GM23248 (cell line): ENCODE measurements at regions not wholly inside any gene's neighbourhood (a gene's known extent, or its start where the extent isn't known, plus 50 kb on each side); places are given as distances from the start of the nearest gene placed in this dataset.

Source experiments
- EZH2 ChIP-seq: fragments of 200-600 bp; sonication (generic); IDR thresholded peaks from 2 replicates; pipeline ENCODE4 v1.6.1; 2018; ENCODE audit warnings: antibody characterized with exemption, mild to moderate bottlenecking; ENCODE audit not compliant: insufficient read depth, poor library complexity, severe bottlenecking
- EZH2phosphoT487 ChIP-seq: fragments of 200-600 bp; sonication (generic); IDR thresholded peaks from 2 replicates; pipeline ENCODE4 v1.6.1; 2018; ENCODE audit warnings: antibody characterized with exemption, moderate library complexity, mild to moderate bottlenecking, low read depth; ENCODE audit not compliant: insufficient read depth

- TF ChIP-seq EZH2phosphoT487 (no peak), EZH2 (no peak)
These were observed 399.5 kb downstream of the ETS1 start for GRCh38 chr11:128187835-128188234.
